Lung microvascular endothelial cell (primary cell): ENCODE measurements at regions not wholly inside any gene's neighbourhood (a gene's known extent, or its start where the extent isn't known, plus 50 kb on each side); places are given as distances from the start of the nearest gene placed in this dataset.
A peak's percentile ranks its signal among the peaks of the same experiment; 100 is the strongest.

Experiments used
- DNase-seq, 2 donors: peaks; one replicate each; pipeline versions ENCODE4 v3.0.0 to v3.0.0-alpha.2; 2010; ENCODE audit warnings: low read depth in 2 of 2

DNA sequence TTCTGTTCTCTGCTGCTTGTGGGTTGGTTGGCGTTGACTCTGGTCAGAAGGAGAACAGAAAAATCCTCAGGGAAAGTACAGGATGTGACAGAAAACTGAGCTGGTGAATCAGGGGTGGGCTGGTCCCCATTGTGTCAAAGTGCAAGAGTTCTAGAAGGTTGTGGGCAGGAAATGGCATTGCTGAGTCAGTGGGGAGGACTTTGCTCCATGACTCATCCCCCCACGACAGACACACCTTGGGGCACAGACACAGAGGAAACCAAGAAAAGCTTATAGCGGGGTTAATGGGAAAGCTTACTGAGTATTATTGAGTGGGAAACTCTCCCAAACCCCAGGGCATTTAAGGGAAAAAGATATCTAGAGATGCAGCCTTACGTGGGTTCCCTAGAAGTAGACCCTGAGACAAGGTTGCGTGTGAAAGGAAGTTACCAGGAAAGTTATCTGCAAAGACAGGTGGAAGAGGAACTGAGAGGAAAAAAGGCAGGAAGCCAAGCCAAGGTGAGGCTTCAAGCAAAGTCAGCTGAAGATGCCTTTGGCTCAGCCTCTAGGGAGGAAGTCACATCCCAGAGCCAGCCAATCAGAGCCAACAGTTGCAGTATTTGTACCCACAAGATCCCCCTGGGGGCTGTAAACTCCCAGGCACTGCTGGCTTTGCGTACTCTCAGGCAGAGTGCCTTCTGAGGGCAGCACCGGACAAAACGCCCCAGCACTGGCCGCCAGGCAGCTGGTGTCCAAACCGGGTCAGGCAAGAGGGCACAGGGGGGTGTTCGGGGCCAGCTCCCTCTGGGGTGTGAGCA is 86.4 kb downstream of the FOXL1 start:
- DNase-seq = peak; percentile 33 to 97

DNA sequence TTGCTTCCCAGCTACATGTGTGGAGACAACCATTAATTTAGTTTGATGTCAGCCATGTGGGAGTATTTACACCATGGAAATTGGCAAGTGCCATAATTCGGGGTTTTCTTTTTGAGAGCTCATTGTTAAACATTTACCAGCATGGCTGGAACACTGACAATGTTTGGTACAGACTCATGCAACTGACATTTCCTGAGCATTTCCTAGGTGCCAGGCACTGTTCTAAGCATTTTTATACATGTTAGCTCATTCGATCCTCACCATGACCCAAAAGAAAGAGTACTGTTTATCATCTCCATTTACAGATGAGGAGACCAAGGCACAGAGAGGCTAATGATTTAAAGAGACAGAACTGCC is 86.9 kb downstream of the FOXL1 start:
- peak in 1 of 2 donors; percentile 43 for DNase-seq

DNA sequence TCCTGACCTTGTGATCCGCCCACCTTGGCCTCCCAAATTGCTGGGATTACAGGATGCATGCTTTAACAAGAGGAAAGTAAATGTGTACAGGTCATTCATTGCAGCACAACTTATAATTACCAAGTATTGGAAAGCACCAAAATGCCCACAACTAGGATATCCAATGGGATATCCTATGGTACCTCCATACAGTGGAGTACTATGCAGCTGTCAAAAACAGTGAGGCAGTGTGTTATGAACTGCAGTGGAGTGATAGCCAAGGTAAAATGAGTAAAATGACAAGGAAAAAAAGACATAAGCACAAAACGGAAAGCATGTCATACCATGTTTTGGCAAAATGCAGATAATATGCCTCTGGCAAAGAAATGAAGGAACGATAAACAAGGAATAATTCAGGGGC is 87.6 kb downstream of the FOXL1 start:
- no peak for DNase-seq

DNA sequence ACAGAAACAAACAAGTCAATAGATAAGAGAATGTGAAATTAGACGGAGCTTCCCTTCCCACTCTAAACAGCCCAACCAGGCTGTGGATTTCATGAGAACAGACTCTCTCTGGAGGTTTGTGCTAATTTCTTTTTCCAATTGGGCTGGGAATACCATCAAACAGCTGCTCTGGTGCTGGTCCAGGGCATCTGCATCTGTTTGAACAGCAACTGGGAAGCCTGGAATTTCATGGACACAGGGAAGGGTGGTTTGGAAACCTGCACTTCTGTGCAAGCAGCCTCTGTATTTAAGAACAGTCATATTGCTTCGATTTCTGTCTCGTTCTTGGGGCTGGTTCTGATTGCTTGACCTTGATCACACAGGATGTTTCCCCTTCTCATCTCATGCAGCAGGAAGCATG is 88.7 kb downstream of the FOXL1 start:
- DNase-seq = no peak

DNA sequence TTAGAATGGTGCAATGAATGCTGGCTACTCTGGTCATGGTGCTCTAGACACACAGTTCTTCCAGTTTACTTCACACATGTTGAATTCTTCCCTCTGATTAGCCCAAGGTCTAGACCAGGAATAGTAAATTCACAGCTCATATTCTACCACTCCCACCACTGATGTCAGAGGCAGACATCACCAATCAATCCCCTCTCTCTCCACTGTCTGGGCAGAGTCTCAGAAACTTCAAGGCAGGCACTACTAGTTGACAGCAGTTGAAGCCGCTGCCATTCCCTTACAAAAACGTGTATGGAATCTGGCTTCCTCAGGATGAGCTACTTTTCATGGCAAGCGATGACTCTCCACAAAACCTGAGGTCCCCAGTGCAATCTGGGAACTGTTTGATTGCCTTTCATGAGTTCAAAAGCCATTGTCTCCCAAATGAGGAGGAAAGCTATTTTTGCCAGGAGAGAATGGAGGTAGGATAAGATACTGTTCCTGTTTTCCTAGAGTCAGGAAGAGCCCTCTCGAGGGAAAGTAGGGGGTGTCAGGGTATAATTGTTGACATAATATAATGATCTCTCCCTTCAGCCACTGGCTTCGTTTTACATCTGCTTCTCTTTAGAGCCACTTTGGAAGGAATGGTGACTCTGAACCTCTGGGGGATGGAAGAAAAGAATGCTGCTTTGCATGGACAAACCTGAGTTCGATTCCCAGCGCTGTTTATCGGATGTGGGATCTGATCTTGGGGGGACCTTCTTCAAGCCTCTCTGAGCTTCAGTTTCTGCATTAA is 90.0 kb downstream of the FOXL1 start:
- peak; percentile 73 to 77 for DNase-seq

DNA sequence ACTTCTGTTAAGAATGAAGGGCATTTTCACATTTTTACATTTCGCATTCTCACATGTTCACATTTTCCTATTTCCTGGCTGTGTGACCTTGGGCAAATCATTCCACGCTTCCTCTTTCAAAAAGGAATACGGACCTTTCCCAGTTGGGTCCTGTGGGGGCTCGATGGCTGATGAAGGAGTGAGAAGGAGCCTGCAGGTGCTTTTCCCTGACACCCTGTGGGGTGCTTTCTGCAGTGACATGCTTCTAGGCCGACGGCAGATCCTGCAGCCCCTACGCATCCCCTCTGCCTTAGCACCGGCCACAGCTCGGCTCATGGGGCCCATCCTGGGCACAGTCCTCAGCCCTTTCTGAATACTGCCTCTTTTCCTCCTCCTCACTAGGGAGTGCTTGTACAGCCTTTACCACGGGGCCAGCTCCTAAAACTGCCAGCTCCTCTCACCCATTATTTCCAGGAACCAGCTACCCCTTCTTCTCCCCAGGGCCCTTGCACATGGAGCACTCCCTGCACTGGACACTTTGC is 91.0 kb downstream of the FOXL1 start:
- peak in 1 of 2 donors; percentile 58 for DNase-seq

DNA sequence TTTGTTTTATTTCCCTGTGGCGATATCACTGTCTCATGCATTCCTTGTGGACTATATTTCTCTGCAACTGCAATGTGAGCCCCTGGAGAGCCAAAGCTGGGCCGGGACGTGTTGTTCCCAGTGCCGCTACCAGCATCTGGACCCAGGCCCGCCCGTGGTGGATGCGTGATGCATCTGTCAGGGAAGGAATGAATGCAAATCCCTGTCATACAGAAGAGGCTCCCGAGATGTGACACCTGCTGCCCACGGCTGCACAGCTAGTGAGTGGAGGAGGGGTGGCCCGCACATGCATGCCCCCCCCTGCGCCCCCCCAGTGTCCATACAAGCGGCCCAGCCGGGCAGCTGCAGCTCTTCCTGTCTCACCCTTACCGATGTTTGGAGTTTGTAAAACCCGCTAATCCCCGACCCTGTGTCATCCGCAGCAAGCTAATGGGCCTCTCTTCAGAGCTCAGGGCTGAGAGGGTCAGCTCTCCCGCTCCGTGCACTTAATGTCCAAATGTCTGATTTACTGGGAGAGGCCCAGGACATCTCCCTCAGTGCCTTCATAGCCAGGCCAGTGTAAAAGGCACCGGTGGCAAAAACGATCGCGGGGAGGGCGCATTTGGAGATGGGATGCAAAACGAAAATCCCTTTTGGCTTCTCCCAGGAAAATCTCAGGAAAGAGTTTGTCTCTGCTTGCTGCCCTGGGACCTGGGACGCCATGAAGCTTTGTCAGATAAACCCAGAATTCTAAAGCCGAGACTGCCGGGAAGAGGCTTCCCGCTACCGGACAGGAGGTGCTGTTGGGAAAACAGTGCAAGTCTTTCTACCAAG is 91.8 kb downstream of the FOXL1 start:
- no peak for DNase-seq

DNA sequence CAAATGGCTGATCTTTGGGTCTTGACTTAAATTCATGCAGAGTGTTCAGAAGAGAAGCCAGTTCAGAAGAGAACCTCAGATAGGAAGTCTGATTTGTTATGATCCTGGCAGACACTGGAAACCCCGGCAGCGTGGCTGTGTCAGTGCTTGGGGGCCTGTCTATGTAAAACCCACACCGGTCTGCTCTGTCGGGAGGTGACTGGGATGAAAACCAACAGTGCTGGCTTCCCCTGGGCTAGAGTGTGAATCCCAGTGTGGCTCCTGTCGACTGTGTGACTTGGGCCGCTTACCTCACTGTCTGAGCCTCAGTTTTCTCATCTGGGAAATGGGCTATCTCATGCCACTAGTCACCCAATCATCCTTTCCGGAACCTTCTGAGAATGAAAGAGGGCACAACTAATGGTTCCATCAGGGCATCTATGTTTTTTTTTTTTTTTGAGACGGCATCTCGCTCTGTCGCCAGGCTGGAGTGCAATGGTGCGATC is 92.4 kb downstream of the FOXL1 start:
- DNase-seq = no peak

DNA sequence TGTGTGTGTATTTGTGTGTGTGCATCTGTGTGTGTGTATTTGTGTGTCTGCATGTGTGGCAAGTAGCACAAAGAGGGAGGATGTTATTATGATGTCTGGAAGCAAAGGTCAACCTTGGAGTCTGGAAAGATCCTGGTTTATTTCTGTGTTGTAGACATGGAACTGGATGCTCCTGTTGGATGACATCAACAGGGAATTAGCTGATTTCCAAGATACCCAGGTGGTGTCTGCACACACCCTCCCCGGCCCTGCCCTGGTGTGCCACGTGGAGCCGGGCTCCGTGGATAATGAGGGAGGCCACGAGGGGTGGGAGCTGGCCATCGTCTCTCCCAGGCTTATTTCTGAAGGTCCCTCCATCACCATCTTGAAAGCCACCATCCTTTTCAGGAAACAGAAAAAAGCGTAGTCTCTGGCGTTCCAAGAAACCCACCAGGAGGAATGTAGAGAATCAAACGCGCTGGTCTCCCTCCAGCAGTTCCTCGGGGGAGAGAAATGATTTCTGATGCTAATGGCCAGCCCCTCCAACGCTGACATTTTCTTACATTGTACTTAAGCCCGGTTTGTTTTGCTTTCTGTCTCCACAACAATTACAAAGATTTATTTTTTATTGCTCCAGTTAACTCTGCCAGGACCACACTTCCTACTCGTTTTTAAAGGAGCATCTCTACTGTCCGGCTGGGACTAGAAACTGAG is 93.3 kb downstream of the FOXL1 start:
- no peak for DNase-seq

DNA sequence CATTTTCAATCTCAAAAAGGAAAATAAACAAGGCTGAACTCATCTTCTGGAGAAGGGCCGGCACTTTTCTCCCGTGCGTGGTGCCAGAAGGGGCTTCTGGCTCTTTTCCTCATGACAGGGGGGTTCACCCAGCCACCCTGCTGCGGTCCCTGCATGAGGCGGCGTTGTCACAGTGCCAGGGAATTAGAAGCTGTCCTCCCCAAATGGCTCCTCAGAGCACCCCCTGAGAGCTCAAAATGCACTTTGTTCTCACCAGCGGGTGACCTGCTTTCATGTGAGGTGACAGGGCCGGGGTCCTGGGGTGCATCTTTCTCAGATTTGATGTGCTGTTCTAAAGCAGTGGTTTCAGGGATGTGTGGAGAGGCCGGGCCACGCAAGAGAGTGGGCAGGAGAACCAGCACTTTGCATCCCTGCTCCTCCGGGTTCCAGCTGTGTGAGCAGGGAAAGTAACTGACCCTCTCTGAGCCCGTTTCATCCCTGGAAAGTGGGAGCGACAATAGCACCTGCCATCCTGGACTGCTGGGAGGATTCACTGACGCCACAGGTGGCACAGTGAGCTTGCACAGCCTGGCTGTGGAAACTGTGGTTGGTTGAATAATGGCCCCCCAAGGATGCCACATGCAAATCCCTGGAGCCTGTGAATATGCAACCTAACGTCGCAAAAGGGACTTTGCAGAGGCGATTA is 94.0 kb downstream of the FOXL1 start:
- DNase-seq = no peak

DNA sequence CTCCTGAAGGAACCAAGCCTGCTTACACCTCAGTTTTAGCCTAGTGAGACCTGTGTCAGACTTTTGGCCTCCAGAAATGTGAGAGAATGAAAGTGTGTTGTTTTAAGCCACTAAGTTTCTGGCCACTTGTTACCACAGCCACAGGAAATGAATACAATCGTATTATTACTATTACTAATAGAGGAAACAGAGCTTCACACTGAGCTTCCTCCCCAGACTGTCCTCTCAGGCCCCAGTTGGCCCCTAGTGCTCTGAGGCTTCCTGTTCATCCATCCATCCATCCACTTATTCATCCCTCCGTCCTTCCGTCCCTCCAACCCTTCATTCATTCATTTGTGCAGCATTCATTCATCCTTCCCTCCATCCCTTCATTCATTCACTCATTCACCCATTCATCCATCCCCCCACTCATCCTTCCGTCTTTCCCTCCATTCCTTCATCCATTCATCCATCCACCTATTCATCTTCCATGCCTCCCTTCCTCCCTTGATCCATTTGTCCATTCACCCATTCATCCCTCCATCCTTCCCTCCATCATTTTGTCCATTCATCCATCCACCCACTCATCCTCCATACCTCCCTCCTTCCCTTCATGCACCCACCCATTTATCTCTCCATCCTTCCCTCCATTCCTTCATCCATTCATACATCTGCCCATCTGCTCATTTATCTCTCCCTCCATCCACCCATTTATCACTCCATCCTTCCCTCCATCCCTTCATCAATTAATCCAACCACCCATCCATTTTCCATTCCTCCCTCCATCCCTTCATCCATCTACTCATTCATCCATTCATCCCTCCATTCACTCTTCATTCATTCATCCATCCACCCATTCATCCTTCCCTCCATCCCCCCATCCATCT is 95.0 kb downstream of the FOXL1 start:
- DNase-seq = no peak

DNA sequence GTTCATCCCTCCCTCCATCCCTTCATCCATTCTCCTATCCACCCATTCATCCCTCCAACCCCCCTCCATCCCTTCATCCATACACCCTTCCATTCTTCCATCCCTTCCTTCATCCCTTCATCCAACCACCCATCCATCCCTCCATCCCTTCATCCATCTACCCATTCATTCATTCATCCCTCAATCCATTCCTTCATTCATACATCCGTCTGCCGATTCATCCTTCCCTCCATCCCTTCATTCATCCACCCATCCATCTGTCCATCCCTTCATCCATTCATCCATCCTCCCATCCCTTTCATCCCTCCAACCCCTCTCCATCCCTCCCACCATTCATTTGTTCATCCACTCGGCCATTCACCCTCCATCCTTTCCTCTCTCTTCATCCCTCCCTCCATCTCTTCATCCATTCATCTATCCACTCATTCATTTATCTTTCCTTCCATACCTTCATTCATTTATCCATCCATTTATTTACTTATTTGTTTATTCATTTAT is 95.7 kb downstream of the FOXL1 start:
- no peak for DNase-seq

DNA sequence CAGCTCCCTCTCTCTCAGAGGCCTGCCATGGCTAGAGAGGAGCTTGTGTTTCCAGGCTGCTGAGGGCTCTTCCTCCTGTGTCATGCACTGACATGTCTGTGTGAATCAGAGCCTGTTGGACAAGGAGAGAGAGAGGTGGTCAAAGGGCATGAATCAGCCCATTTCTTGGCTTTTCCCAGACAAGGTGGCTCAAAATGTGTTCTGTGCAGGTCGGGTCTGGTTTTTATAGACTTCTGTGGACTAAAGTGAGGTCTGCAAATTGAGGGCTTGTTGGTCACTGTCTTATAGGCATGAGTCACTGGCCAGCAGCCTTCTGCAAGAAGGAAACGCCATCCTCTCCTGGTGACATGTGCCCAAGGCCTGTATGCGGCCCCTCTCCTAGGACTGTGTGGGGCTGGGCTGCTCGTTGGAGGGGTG is 97.9 kb downstream of the FOXL1 start:
- DNase-seq = peak; percentile 26 to 80

DNA sequence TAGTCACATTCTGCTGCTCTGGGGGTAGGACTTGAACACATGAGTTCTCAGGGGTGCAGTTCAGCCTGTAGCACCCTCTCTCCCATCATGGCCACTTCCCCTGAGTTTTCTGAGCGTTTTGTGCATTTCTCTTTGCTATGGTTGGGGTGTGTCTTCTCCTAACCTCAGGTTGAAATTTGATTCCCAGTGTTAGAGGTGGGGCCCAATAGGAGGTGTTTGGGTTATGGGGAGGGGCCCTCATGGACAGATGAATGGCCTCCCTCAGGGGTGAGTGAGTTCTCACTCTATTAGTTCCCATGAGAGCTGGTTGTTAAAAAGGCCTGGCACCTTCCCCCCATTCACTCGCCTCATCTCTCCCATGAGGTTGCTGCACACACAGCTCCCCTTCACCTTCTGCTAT is 101.1 kb downstream of the FOXL1 start:
- DNase-seq = no peak

DNA sequence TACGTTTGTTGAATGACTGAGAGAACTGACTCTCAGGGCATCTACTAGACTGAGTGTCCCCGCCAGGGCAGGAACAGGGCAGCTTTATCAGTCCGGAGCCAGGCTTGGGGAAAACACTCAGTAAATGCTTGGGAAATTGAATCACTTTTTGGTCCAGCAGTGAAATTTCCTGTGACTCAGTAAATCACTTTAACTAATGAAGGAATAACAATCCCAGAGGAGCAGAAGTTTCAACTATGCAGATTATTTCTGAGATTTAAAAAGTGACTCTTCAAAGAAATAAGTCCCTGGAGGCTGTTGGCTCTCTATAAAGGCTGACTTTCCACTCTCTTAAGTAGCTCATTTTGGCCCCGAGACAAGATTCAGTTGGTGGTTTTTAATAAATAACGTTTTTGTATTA is 101.8 kb downstream of the FOXL1 start:
- peak; percentile 71 to 91 for DNase-seq

DNA sequence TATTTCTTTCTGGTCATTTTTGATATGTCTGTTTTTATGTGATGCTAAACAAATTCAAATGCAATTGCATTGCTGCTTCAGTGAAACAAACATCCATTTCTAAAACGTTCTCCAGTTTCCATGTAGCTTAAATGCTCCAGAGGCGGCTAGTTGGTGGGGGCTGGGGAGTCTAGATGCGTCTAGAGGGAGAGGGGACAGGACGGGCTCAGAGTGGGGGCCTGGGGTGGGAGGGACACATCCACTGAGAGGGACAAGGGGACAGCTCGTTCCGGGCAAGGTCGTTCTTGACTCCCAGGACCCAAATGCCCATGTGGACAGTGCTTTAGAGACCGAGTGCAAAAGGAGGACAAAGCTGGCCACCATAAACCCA is 102.3 kb downstream of the FOXL1 start:
- peak; percentile 23 to 29 for DNase-seq

DNA sequence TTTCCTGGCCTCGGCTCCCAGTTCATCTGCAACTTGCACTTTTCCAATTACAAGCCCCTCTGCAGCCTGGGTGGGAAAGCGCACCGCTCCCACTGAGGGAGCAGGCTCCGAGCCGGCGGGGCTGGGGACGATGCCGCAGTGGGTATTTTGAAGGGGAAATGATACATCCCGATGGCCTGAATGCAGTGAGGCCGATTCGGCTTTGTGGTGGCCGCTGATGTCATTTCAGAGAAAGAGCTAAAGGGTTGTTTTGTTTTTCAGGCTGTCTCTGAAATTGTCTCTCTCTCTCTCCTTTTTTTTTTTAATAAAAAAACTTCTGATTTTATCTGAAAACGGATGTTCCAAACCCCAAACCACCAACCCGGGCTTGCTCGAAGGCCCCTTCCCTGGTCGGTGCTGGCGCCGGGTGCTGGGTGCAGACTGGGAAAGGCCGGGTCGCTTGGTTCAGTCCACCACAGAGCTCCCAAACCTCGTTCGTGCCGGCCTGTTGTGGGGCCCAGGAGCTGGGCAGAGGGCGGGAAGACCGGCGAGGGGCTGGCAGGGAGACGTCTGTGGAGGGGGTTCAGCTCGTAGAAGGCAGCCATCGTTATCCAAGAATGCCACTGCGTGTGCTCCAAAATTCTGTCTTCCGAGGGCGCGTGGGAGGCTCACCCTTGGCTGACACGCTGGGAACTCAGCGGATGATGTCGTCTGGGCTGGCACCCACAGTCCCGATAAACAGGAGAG is 102.8 kb downstream of the FOXL1 start:
- DNase-seq = peak; percentile 59 to 66

DNA sequence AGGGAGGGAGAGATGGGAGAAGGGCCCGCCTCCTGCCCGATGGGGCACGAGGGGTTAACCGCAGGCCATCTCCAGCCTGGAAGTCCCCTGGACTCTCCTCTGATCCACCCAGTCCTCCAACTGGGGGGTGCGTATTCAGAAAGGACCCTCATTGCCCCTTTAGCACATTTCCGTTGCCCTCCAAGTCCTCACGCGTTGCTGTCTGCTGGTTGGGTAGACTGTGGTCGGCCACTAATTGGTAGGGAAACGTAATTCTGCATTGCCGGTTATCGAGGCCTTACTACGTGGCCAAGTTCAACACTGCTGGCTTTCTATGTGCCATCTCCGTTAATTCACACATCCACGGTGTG is 103.4 kb downstream of the FOXL1 start:
- DNase-seq = no peak
